NOMO-1 treated with dmso at 0.1 percent for 144 hours (cell line): ENCODE measurements at regions not wholly inside any gene's neighbourhood (a gene's known extent, or its start where the extent isn't known, plus 50 kb on each side); places are given as distances from the start of the nearest gene placed in this dataset.
"Not testable (repeated sequence)": the region's sequence is repeated elsewhere in the genome, so short reads cannot be mapped to it uniquely, and the experiment has no call there.

Experiments
- DNase-seq: peaks from one replicate; lab custom pipeline; 2025; ENCODE audit not compliant: unreplicated experiment; lab: John Stamatoyannopoulos, UW

GRCh38 chr10:33867199-33867789 is 532.8 kb upstream of the NRP1 start:
- not testable (repeated sequence) for DNase-seq

GRCh38 chr10:33863352-33863751 is 528.9 kb upstream of the NRP1 start:
- DNase-seq: no peak

GRCh38 chr10:33862536-33863105 is 528.2 kb upstream of the NRP1 start:
- DNase-seq: no peak

- DNase-seq: no peak
Measured at GRCh38 chr10:33861833-33862232, 527.4 kb upstream of the NRP1 start.

- DNase-seq: no peak
Measured at GRCh38 chr10:33861016-33861704, 526.7 kb upstream of the NRP1 start.

GRCh38 chr10:33860552-33860951 is 526.1 kb upstream of the NRP1 start:
- DNase-seq: no peak

- DNase-seq: no peak
Measured at GRCh38 chr10:33859319-33860022, 525.0 kb upstream of the NRP1 start.

- no peak for DNase-seq
Measured at GRCh38 chr10:33858326-33858725, 523.9 kb upstream of the NRP1 start.

- DNase-seq: not testable (repeated sequence)
Measured at GRCh38 chr10:33853221-33853620, 518.8 kb upstream of the NRP1 start.

- DNase-seq: no peak
Measured at GRCh38 chr10:33843379-33843778, 508.9 kb upstream of the NRP1 start.

- DNase-seq: no peak
Measured at GRCh38 chr10:33841678-33842077, 507.2 kb upstream of the NRP1 start.

- no peak for DNase-seq
Measured at GRCh38 chr10:33838731-33839130, 504.3 kb upstream of the NRP1 start.

GRCh38 chr10:33837736-33838135 is 503.3 kb upstream of the NRP1 start:
- DNase-seq: no peak

- DNase-seq: no peak
Measured at GRCh38 chr10:33835556-33835955, 501.1 kb upstream of the NRP1 start.

GRCh38 chr10:33833566-33833965 is 499.1 kb upstream of the NRP1 start:
- no peak for DNase-seq

GRCh38 chr10:33832124-33832787 is 497.8 kb upstream of the NRP1 start:
- no peak for DNase-seq

GRCh38 chr10:33831591-33831990 is 497.1 kb upstream of the NRP1 start:
- no peak for DNase-seq

GRCh38 chr10:33829899-33830298 is 495.4 kb upstream of the NRP1 start:
- DNase-seq: not testable (repeated sequence)

- DNase-seq: no peak
Measured at GRCh38 chr10:33828592-33828991, 494.1 kb upstream of the NRP1 start.

GRCh38 chr10:33826186-33826585 is 491.7 kb upstream of the NRP1 start:
- DNase-seq: no peak

- DNase-seq: no peak
Measured at GRCh38 chr10:33822774-33823173, 488.3 kb upstream of the NRP1 start.
